GM20000 (cell line): ENCODE measurements at regions not wholly inside any gene's neighbourhood (a gene's known extent, or its start where the extent isn't known, plus 50 kb on each side); places are given as distances from the start of the nearest gene placed in this dataset.
"Not testable (repeated sequence)": the region's sequence is repeated elsewhere in the genome, so short reads cannot be mapped to it uniquely, and the experiment has no call there.

Source experiments
- DNase-seq: peaks from one replicate; pipeline ENCODE4 v3.0.0; 2012; ENCODE audit warnings: low spot score
- CTCF ChIP-seq: IDR thresholded peaks from 2 replicates; pipeline ENCODE4 v1.5.1; 2012; ENCODE audit warnings: mild to moderate bottlenecking, control low read depth; ENCODE audit errors: extremely low read depth, missing control alignments

DNA sequence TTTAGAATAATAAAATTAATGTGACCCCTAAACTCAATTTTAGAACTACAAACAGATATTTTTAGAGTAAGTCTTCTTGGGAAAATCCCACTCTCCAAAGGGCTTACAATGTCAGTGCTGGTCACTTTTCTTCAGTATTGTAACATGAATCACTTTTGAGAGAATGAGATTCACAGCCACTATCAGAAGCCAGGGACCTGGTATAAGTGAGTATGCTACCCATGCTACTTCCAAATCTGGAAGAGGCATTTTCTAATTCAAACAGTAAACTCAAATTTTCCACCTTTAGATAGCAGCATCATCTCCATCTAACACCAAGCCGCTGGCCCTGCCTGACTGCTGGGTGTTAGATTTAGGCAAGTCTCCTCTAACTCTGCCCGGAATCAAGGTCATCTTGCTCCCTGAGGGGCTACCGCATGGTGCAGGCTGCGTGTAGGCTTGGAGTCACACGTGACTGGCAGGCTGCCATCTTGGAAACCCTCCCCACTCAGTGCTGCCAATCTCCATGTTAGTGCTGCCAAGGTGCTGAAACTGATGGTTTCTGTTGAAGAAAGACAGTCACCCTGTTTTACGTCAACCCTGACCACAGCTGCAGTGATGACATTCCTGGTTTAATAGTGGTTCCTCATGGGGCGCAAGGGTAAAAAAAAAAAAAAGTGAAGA is 882.9 kb upstream of the B3GALT2 start:
- no peak for TF ChIP-seq CTCF

DNA sequence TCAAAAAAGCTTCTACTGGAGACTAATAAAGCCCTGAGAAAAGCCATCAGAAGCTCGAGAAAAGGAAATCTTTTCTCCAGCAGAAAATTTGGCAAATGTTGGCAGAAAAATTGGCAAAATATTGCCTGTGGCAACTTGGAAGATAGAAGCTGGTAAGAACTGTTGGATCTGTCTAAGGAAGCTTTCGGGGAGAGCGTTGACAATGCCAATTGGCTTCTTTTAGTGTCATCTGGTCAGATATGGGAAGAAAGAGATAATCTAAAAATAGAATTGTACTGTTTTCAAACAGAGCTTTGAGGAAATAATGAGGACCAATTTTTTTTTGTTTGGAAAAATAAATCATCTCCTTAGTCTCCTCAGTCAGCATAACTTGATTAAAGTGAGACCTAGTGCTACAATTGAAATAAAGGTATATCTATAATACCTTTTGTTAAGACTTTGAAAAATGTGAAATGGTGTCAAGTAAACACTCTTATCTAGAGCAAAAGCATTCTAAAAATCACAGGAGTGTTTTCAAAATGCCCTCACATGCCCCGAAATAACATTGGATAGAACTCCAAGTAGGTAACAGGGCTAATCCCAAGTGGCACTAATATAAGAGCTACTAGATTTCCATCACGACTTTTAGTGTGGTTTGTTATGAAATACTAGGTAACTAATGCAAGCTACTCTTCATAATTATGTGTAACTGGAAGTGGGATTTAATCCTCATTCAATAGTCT is 882.2 kb upstream of the B3GALT2 start:
- no peak for TF ChIP-seq CTCF
- no peak for DNase-seq

More for the DNA sequence above, 882.9 kb upstream of the B3GALT2 start:
- no peak for DNase-seq

GRCh38 chr1:194067772-194068171 is 881.4 kb upstream of the B3GALT2 start:
- no peak for TF ChIP-seq CTCF

DNA sequence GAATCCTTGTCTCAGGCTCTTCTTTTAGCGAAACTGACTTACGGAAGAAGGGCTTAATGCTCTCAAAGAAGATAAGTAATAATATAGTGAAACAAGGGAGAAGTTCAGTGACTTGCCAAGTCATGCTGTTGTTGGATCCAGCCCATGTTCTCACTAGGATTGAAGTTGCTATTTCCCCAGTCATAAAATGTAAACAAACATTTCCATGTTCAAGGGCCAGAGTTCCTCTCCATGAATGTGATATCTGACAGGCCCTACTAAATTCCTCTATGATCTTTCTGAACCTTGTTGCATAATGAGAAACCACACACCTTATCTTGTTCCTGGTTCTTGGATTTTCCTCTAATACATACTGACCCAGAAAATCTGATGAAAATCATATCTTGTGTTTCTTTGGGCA is 876.5 kb upstream of the B3GALT2 start:
- TF ChIP-seq CTCF, result no peak
- DNase-seq, result no peak

More at GRCh38 chr1:194067772-194068171, 881.4 kb upstream of the B3GALT2 start:
- no peak for DNase-seq

- no peak for DNase-seq
- TF ChIP-seq CTCF, result no peak
These were observed 876.1 kb upstream of the B3GALT2 start for GRCh38 chr1:194062526-194062925.

DNA sequence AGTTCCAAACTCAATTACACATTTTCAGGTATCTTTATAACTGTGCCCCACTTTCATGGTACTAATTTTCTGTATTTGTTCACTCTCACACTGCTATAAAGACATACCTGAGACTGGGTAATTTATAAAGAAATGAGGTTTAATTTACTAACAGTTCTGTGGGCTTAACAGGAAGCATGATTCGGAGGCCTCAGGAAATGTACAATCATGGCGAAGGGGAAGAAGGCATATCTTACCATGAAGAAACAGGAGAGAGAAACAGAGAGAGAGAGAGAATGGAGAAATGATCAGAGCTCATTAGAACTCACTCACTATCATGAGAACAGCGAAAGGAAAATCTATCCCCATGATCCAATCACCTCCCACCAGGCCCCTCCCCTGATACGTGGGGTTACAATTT is 874.1 kb upstream of the B3GALT2 start:
- DNase-seq, result no peak
- no peak for TF ChIP-seq CTCF

- not testable (repeated sequence) for DNase-seq
These were observed 871.9 kb upstream of the B3GALT2 start for GRCh38 chr1:194058268-194058667.

DNA sequence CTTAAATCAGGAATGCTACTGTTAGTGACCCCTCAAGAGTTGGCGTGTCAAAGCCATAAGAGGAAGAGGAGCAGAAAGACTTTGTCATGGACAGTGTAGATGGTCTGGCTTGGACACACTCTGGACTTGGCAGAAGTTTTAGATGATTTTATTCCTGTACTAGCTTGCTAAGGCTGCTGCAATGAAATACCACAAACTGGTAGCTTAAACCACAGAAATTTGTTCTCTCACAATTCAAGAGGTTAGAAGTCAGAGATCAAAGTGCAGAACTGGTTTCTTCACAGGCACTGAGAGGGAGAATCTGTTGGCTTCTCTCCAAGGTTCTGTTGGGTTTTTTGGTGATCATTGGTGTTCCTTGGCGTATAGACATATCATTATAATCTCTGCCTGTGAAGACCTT is 869.8 kb upstream of the B3GALT2 start:
- DNase-seq, result no peak

More for the DNA sequence above, 869.8 kb upstream of the B3GALT2 start:
- TF ChIP-seq CTCF, result no peak
